HepG2 (cell line): ENCODE measurements at regions not wholly inside any gene's neighbourhood (a gene's known extent, or its start where the extent isn't known, plus 50 kb on each side); places are given as distances from the start of the nearest gene placed in this dataset.

Source experiments
- ATAC-seq: fragments of 200-7000 bp; cut with Tn5 transposase; 3 replicates; pipeline ENCODE4 v1.9.1; 2020; ENCODE audit warnings: mild to moderate bottlenecking, moderate library complexity
- BruUV-seq: library from RNA; stranded (reverse); fragments of 400-500 nt; replicated peaks from 2 replicates; lab custom pipeline; 2021; lab: Mats Ljungman, UMichigan
- CTCF ChIA-PET: fragments of 300-600 bp; formaldehyde crosslinking; extraction: SDS; loops from one replicate; lab custom pipeline; 2021; ENCODE audit warnings: low total read pairs, inconsistent platforms, low intra/inter-chr PET ratio; lab: Yijun Ruan, JAX
- POLR2A ChIA-PET: fragments of 350-600 bp; sonication (Branson Sonifier 250); formaldehyde crosslinking; loops from one replicate; lab custom pipeline; 2020; ENCODE audit warnings: antibody characterized with exemption, inconsistent platforms; lab: Yijun Ruan, JAX
- DNase-seq: peaks from one replicate; pipeline ENCODE4 v3.0.0-alpha.2; 2015; ENCODE audit warnings: low spot score
- FAIRE-seq: peaks from 3 replicates; lab custom pipeline; 2011; peaks lifted over from hg19 to GRCh38; lab: Jason Lieb, UNC
- H2AFZ ChIP-seq: one replicate; pipeline ENCODE4 v1.6.1; 2011; ENCODE audit warnings: low read length, inconsistent platforms
- H3K27ac ChIP-seq: fragments of 300-600 bp; 3 replicates; pipeline ENCODE4 v1.8.0; 2011; ENCODE audit warnings: mixed run types, mild to moderate bottlenecking, mixed read lengths, low read length, inconsistent platforms; ENCODE audit not compliant: insufficient read depth; ENCODE audit errors: extremely low read length
- H3K27me3 ChIP-seq, 2 experiments: fragments of 200-600 bp in 1 of 2; 2 replicates in 1 of 2; 3 replicates in 1 of 2; pipeline versions ENCODE4 v1.6.0 to v1.8.0; 2011; ENCODE audit warnings: low read length in 2 of 2, mild to moderate bottlenecking in 2 of 2, moderate library complexity in 2 of 2, inconsistent platforms in 1 of 2; ENCODE audit not compliant: insufficient read depth in 2 of 2, control insufficient read depth in 1 of 2
- H3K36me3 ChIP-seq, 2 experiments: fragments of 200-600 bp in 1 of 2; replicated peaks in 1 of 2; 2 replicates in 1 of 2; 3 replicates in 1 of 2; pipeline versions ENCODE4 v1.5.1 to v1.8.0; 2011; ENCODE audit warnings: low read length in 2 of 2, inconsistent platforms in 1 of 2; ENCODE audit not compliant: insufficient read depth in 2 of 2, control insufficient read depth in 1 of 2
- H3K4me1 ChIP-seq: 2 replicates; pipeline ENCODE4 v1.5.1; 2012; ENCODE audit warnings: low read length, inconsistent platforms; ENCODE audit not compliant: insufficient read depth
- H3K4me2 ChIP-seq: 2 replicates; pipeline ENCODE4 v1.6.0; 2011; ENCODE audit warnings: low read depth, low read length, inconsistent platforms
- H3K4me3 ChIP-seq, 3 experiments: fragments of 200-600 bp in 1 of 3; sonication (generic), shearing (Covaris generic) in 1 of 3; replicated peaks in 1 of 3; 2 replicates each; pipeline ENCODE4 v1.5.1; 2011 to 2016; ENCODE audit warnings: low read length in 3 of 3, inconsistent platforms in 2 of 3, low read depth in 2 of 3, mild to moderate bottlenecking in 2 of 3, control low read depth in 1 of 3, mixed read lengths in 1 of 3; ENCODE audit not compliant: insufficient read depth in 1 of 3
- H3K79me2 ChIP-seq: one replicate; pipeline ENCODE4 v1.6.1; 2011; ENCODE audit warnings: low read length, inconsistent platforms; ENCODE audit not compliant: insufficient read depth
- H3K9ac ChIP-seq: 2 replicates; pipeline ENCODE4 v1.6.0; 2011; ENCODE audit warnings: mild to moderate bottlenecking, low read depth, low read length, inconsistent platforms; ENCODE audit not compliant: insufficient read depth
- H3K9me3 ChIP-seq: 2 replicates; pipeline ENCODE4 v1.5.1; 2012; ENCODE audit warnings: mild to moderate bottlenecking, low read length
- H4K20me1 ChIP-seq: 2 replicates; pipeline ENCODE4 v1.6.0; 2011; ENCODE audit warnings: inconsistent platforms, mild to moderate bottlenecking, low read length, moderate library complexity; ENCODE audit not compliant: insufficient read depth
- ARID2 ChIP-seq: sonication (generic); formaldehyde crosslinking; IDR thresholded peaks from 2 replicates; pipeline ENCODE4 v1.8.1; 2022; ENCODE audit warnings: mild to moderate bottlenecking, missing genetic modification reagents, borderline replicate concordance
- DPF2 ChIP-seq: sonication (generic); formaldehyde crosslinking; IDR thresholded peaks from 2 replicates; pipeline ENCODE4 v1.4.0; 2020; ENCODE audit warnings: mild to moderate bottlenecking, low read depth, missing genetic modification reagents, borderline replicate concordance
- SNAPC2 ChIP-seq: sonication (generic); formaldehyde crosslinking; IDR thresholded peaks from 2 replicates; pipeline ENCODE4 v1.8.1; 2022; ENCODE audit warnings: mild to moderate bottlenecking, missing genetic modification reagents
- SOX6 ChIP-seq, 2 experiments: fragments of 450-650 bp in 1 of 2; sonication (generic) in 1 of 2; formaldehyde crosslinking in 1 of 2; IDR thresholded peaks; 2 replicates each; pipeline versions ENCODE4 v1.4.0 to v1.6.1; 2017 to 2020; ENCODE audit warnings: antibody characterized with exemption in 1 of 2, mild to moderate bottlenecking in 1 of 2, missing genetic modification reagents in 1 of 2
- WIZ ChIP-seq: sonication (generic); formaldehyde crosslinking; IDR thresholded peaks from 2 replicates; pipeline ENCODE4 v1.5.1; 2020; ENCODE audit warnings: mild to moderate bottlenecking, missing genetic modification reagents
- ZNF337 ChIP-seq: sonication (generic); formaldehyde crosslinking; IDR thresholded peaks from 2 replicates; pipeline ENCODE4 v1.5.1; 2020; ENCODE audit warnings: missing genetic modification reagents, low read depth, mild to moderate bottlenecking, borderline replicate concordance
- ZNF407 ChIP-seq: sonication (generic); formaldehyde crosslinking; IDR thresholded peaks from one replicate; pipeline ENCODE4 v1.5.1; 2020; ENCODE audit warnings: mild to moderate bottlenecking, missing genetic modification reagents; ENCODE audit errors: not compliant biosample characterization
- WGBS: methylation state at CpG from one replicate; pipeline ENCODE4 v1.1.6; 2017; ENCODE audit warnings: low lambda C conversion rate; 5-methylcytosine and 5-hydroxymethylcytosine counted together
- in situ Hi-C: cut with HindIII; loops from 2 replicates; pipeline ENCODE4 v1.10.0; 2017; ENCODE audit warnings: low pct_unique_long_range_greater_than_20kb; ENCODE audit not compliant: extremely low pct_ligation_motif_present
- intact Hi-C: fragments of 100-400 bp; cut with micrococcal nuclease; formaldehyde crosslinking; loops from one replicate; pipeline ENCODE4 v1.10.0; 2022; ENCODE audit not compliant: unreplicated experiment

DNA sequence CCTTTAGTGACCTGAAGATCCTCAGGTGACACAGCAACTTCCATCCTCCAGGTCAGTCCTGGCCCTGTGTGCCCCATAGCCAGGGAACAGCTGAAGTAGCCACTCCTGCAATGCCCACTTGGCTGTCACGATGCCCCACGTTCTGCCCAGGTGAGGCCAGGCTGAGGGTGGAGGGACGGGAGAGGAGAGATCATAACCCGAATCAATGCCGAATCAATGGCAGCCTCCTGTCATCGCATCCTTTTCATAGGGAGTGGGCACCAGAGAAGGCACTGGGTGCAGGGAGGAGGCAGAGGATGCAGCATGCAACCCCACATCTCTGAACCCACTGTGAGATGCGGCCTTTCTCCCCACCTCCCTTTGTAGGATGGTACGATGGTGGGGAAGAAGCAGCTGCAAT, 75.3 kb upstream of the EPC2 start:
- Histone ChIP-seq H3K36me3 (no peaks in the 10 kb centered on the region), H3K4me1 (no peaks in the 10 kb centered on the region), H4K20me1 (no peaks in the 10 kb centered on the region), H3K9ac (no peak overlapping the region), H3K27ac (no peak overlapping the region), H3K79me2 (no peaks in the 10 kb centered on the region), H3K27me3 (peaks cover 2 to 50% of the 10 kb centered on the region in 2 experiments; a peak in 3 of 5 replicates), H3K4me3 (no peak overlapping the region), H3K4me2 (no peak overlapping the region), H3K9me3 (no peaks in the 10 kb centered on the region), H2AFZ (no peak overlapping the region)
- no TSS peak for BruUV-seq
- in situ Hi-C loops (no loop called here), intact Hi-C loops (no loop called here)
- FAIRE-seq (no peak), DNase-seq (no peak), ATAC-seq (no peak)
- 41% methylated on average over 8 of the region's 8 CpGs for WGBS
- no peak for TF ChIP-seq SOX6 (IDR thresholded peaks at IDR 0.05)
- no peak for TF ChIP-seq SOX6 (CRISPR knock-in tag; IDR thresholded peaks at IDR 0.05)
- TF ChIP-seq ARID2 (CRISPR knock-in tag) = no peak
- TF ChIP-seq ZNF337 (CRISPR knock-in tag) = no peak
- no peak for TF ChIP-seq ZNF407 (CRISPR knock-in tag)
- no peak for TF ChIP-seq SNAPC2
- TF ChIP-seq WIZ (CRISPR knock-in tag) = no peak
- no peak for TF ChIP-seq DPF2 (CRISPR knock-in tag)
- POLR2A ChIA-PET = no interaction called here
- CTCF ChIA-PET = no interaction called here
